K562 (cell line): ENCODE measurements at regions not wholly inside any gene's neighbourhood (a gene's known extent, or its start where the extent isn't known, plus 50 kb on each side); places are given as distances from the start of the nearest gene placed in this dataset.

Source experiments
- ATAC-seq: fragments of 200-7000 bp; cut with Tn5 transposase; 3 replicates; pipeline ENCODE4 v1.9.1; 2020; ENCODE audit warnings: moderate library complexity
- BruUV-seq: library from RNA; stranded (reverse); fragments of 400-500 nt; replicated peaks from 2 replicates; lab custom pipeline; 2021; lab: Mats Ljungman, UMichigan
- CTCF ChIA-PET: fragments of 300-600 bp; formaldehyde crosslinking; extraction: SDS; loops from one replicate; lab custom pipeline; 2021; ENCODE audit warnings: low intra/inter-chr PET ratio; lab: Yijun Ruan, JAX
- POLR2A ChIA-PET: fragments of 300-600, 350-650 bp; sonication (Branson Sonifier 250); formaldehyde crosslinking; extraction: SDS; loops from one replicate; lab custom pipeline; 2021; ENCODE audit warnings: antibody characterized with exemption, inconsistent platforms; lab: Yijun Ruan, JAX
- DNase-seq, 4 experiments: peaks; one replicate each; pipeline versions ENCODE4 v3.0.0 to v3.0.0-alpha.2; 2011 to 2018; ENCODE audit warnings: low spot score in 3 of 4, mixed read lengths in 3 of 4; ENCODE audit errors: extremely low read depth in 1 of 4
- FAIRE-seq: peaks from 2 replicates; lab custom pipeline; 2011; peaks lifted over from hg19 to GRCh38; lab: Jason Lieb, UNC
- H2AFZ ChIP-seq: 2 replicates; pipeline ENCODE4 v1.6.0; 2011; ENCODE audit warnings: low read depth, low read length, control low read depth, inconsistent platforms
- H3K27ac ChIP-seq: fragments of 200-600 bp; 3 replicates; pipeline ENCODE4 v1.8.0; 2011; ENCODE audit warnings: low read depth, mild to moderate bottlenecking, control low read depth, inconsistent platforms, low read length, moderate library complexity, mixed read lengths; ENCODE audit errors: extremely low read depth
- H3K27me3 ChIP-seq, 2 experiments: fragments of 300-600 bp in 1 of 2; 2 replicates in 1 of 2; 3 replicates in 1 of 2; pipeline versions ENCODE4 v1.6.0 to v1.8.0; 2011; ENCODE audit warnings: inconsistent platforms in 2 of 2, low read length in 2 of 2, mild to moderate bottlenecking in 1 of 2, mixed read lengths in 1 of 2, moderate library complexity in 1 of 2; ENCODE audit not compliant: control insufficient read depth in 2 of 2, insufficient read depth in 2 of 2
- H3K36me3 ChIP-seq: fragments of 300-600 bp; 3 replicates; pipeline ENCODE4 v1.8.0; 2011; ENCODE audit warnings: mild to moderate bottlenecking, low read length, inconsistent platforms; ENCODE audit not compliant: control insufficient read depth, insufficient read depth
- H3K4me1 ChIP-seq, 2 experiments: fragments of 200-600 bp in 1 of 2; replicated peaks in 1 of 2; 2 replicates in 1 of 2; 3 replicates in 1 of 2; pipeline versions ENCODE4 v1.5.1 to v1.8.0; 2011; ENCODE audit warnings: inconsistent platforms in 2 of 2, low read length in 2 of 2, mild to moderate bottlenecking in 1 of 2, mixed read lengths in 1 of 2, moderate library complexity in 1 of 2; ENCODE audit not compliant: control insufficient read depth in 2 of 2, insufficient read depth in 2 of 2
- H3K4me2 ChIP-seq: 2 replicates; pipeline ENCODE4 v1.6.1; 2011; ENCODE audit warnings: low read length, control low read depth, inconsistent platforms, mixed read lengths; ENCODE audit not compliant: insufficient read depth
- H3K4me3 ChIP-seq: fragments of 200-600 bp; sonication (generic), shearing (Covaris generic); 2 replicates; pipeline ENCODE4 v1.5.1; 2016; ENCODE audit warnings: control low read depth, inconsistent platforms
- H3K79me2 ChIP-seq: fragments of 200-600 bp; 3 replicates; pipeline ENCODE4 v1.8.0; 2011; ENCODE audit warnings: low read length, inconsistent platforms; ENCODE audit not compliant: control insufficient read depth, insufficient read depth
- H3K9ac ChIP-seq, 2 experiments: 2 replicates each; pipeline versions ENCODE4 v1.6.0 to v1.6.1; 2011; ENCODE audit warnings: low read depth in 2 of 2, low read length in 2 of 2, control low read depth in 1 of 2, inconsistent platforms in 1 of 2, mild to moderate bottlenecking in 1 of 2, mixed read lengths in 1 of 2; ENCODE audit not compliant: insufficient read depth in 1 of 2
- H3K9me1 ChIP-seq: one replicate; pipeline ENCODE4 v1.6.0; 2011; ENCODE audit warnings: inconsistent platforms, mild to moderate bottlenecking, low read length, moderate library complexity; ENCODE audit not compliant: control insufficient read depth, insufficient read depth
- H3K9me3 ChIP-seq: replicated peaks from 2 replicates; pipeline ENCODE4 v1.5.1; 2011; ENCODE audit warnings: low read depth, low read length, inconsistent platforms; ENCODE audit not compliant: control insufficient read depth, insufficient read depth
- H4K20me1 ChIP-seq: replicated peaks from 2 replicates; pipeline ENCODE4 v1.6.1; 2011; ENCODE audit warnings: low read length, inconsistent platforms, mixed read lengths; ENCODE audit not compliant: control insufficient read depth, insufficient read depth
- CBX2 ChIP-seq: fragments of 200-600 bp; sonication (generic); IDR thresholded peaks from one replicate; pipeline ENCODE4 v1.6.1; 2012; ENCODE audit warnings: mild to moderate bottlenecking, low read length, inconsistent platforms; ENCODE audit not compliant: insufficient read depth, poor library complexity, severe bottlenecking
- GATA2 ChIP-seq: sonication (generic); formaldehyde crosslinking; IDR thresholded peaks from 2 replicates; pipeline ENCODE4 v1.4.0; 2020; ENCODE audit warnings: mild to moderate bottlenecking, missing genetic modification reagents
- GTF2E2 ChIP-seq: fragments of 200-800 bp; sonication (Bioruptor generic); IDR thresholded peaks from 2 replicates; pipeline ENCODE4 v1.6.1; 2016; ENCODE audit warnings: missing genetic modification characterization, missing compliant biosample characterization
- HDAC1 ChIP-seq, 2 experiments: fragments of 450-650 bp; IDR thresholded peaks; 2 replicates each; pipeline ENCODE4 v1.6.1; 2016 to 2017; ENCODE audit warnings: inconsistent platforms in 1 of 2, mild to moderate bottlenecking in 1 of 2, moderate library complexity in 1 of 2
- NCOA1 ChIP-seq: fragments of 450-650 bp; IDR thresholded peaks from 2 replicates; pipeline ENCODE4 v1.6.1; 2016; ENCODE audit warnings: low read depth
- NR4A1 ChIP-seq, 2 experiments: fragments of 250-450 bp in 1 of 2; fragments of 450-650 bp in 1 of 2; sonication (Bioruptor Pico) in 1 of 2; IDR thresholded peaks; 2 replicates each; pipeline versions ENCODE4 v1.4.0 to v1.6.1; 2016 to 2020; ENCODE audit warnings: mild to moderate bottlenecking in 2 of 2, missing compliant biosample characterization in 1 of 2, missing genetic modification characterization in 1 of 2, moderate library complexity in 1 of 2
- SPI1 ChIP-seq: IDR thresholded peaks from 2 replicates; pipeline ENCODE4 v1.6.1; 2011; ENCODE audit warnings: low read depth, low read length, control low read depth, borderline replicate concordance
- STAT5B ChIP-seq: fragments of 250-450 bp; sonication (Bioruptor Pico); IDR thresholded peaks from 2 replicates; pipeline ENCODE4 v1.8.0; 2021; ENCODE audit warnings: mild to moderate bottlenecking, inconsistent platforms
- ZBTB8A ChIP-seq: fragments of 450-650 bp; IDR thresholded peaks from 2 replicates; pipeline ENCODE4 v1.6.1; 2018; ENCODE audit warnings: mild to moderate bottlenecking, moderate library complexity; ENCODE audit not compliant: partially characterized antibody
- WGBS: fragments of 100-300 bp; shearing (Covaris generic); methylation state at CpG from one replicate; pipeline ENCODE4 v1.1.6; 2016; ENCODE audit warnings: low coverage, mixed read lengths; ENCODE audit not compliant: insufficient coverage; ENCODE audit errors: missing lambda C conversion rate; 5-methylcytosine and 5-hydroxymethylcytosine counted together
- in situ Hi-C: fragments of 300-500 bp; cut with MboI; formaldehyde crosslinking; loops from 4 replicates; pipeline ENCODE4 v1.15.0; 2018; ENCODE audit warnings: inconsistent platforms, mixed read lengths
- intact Hi-C: fragments of 100-400 bp; cut with micrococcal nuclease; formaldehyde crosslinking; loops from 2 replicates; pipeline ENCODE4 v1.14.2; 2022
- TF ChIP-seq, protein P1 (sequence below): IDR thresholded peaks from 3 replicates; pipeline ENCODE4 v1.6.1; 2011; ENCODE audit warnings: borderline replicate concordance, mild to moderate bottlenecking, moderate library complexity; ENCODE audit not compliant: insufficient read length; ENCODE audit errors: extremely low read depth
- TF ChIP-seq, protein P2 (sequence below), 2 experiments: IDR thresholded peaks; 2 replicates each; pipeline ENCODE4 v1.6.1; 2012; ENCODE audit warnings: improper control_type of control experiment in 2 of 2, low read depth in 2 of 2, low read length in 2 of 2, borderline replicate concordance in 1 of 2

DNA sequence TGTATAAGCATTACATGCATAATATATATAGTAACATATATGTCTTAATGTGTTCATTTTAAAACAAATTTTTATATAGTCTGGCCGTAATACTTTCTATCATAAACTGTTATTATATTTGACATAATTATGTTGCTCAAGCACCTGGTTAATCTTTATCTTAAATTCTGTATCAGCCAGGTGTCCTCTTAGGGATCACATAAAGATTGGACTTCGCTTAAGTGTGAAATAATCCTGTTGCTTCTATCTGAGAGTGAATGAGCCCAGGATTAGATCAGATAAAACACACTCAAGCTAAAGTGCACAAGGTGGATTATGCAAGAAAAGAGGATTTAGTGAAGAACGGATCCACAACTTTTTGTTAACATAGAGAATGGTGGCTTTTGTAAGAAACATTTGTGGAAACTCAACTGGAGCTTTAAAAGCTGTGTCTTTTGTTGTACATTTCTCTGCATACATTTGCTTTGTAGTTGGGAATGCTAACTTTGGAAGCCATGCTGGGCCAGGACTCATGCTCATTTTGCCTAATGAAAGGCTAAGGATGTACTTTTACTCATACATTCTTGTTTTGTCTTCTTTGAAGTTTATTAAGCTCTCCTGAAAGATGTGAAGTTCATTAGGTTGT is 437.8 kb downstream of the ZIC1 start:
- BruUV-seq: no TSS peak
- in situ Hi-C loops (no loop called here), intact Hi-C loops (no loop called here)
- DNase-seq: no peak
- H3K9ac ChIP-seq: no peak overlapping the region
- no peak for TF ChIP-seq NCOA1
- no peak for TF ChIP-seq ZBTB8A
- TF ChIP-seq NR4A1 (CRISPR knock-in tag; IDR thresholded peaks at IDR 0.05): no peak
- TF ChIP-seq NR4A1 (tag; IDR thresholded peaks at IDR 0.05): no peak
- no peak for TF ChIP-seq GATA2
- no peak for FAIRE-seq
- no peak overlapping the region for H3K4me2 ChIP-seq
- no peaks in the 10 kb centered on the region for H3K27me3 ChIP-seq
- CTCF ChIA-PET: no interaction called here
- WGBS: 0% methylated on average over 3 of the region's 3 CpGs
- H3K36me3 ChIP-seq: no peaks in the 10 kb centered on the region
- H4K20me1 ChIP-seq: no peaks in the 10 kb centered on the region
- H3K9me1 ChIP-seq: no peaks in the 10 kb centered on the region
- no peak overlapping the region for H3K27ac ChIP-seq
- H3K9me3 ChIP-seq: peaks cover 2% of the 10 kb centered on the region; the same call in 1 of the 2 replicates
- H3K79me2 ChIP-seq: no peaks in the 10 kb centered on the region
- POLR2A ChIA-PET: interaction anchor here (0.5 kb wide), 1 partner anchor 1409 kb away, joined by 3 read pairs; no protein-coding TSS in a partner anchor
- no peak for ATAC-seq
- H2AFZ ChIP-seq: no peak overlapping the region
- no peaks in the 10 kb centered on the region for H3K4me1 ChIP-seq
- no peak overlapping the region for H3K4me3 ChIP-seq

- Histone ChIP-seq H3K9me1 (no peaks in the 10 kb centered on the region), H3K27me3 (no peaks in the 10 kb centered on the region), H2AFZ (no peak overlapping the region), H3K27ac (no peak overlapping the region), H3K36me3 (no peaks in the 10 kb centered on the region), H3K9ac (no peak overlapping the region), H3K4me2 (no peak overlapping the region), H3K4me3 (no peak overlapping the region), H3K4me1 (no peaks in the 10 kb centered on the region), H3K79me2 (no peaks in the 10 kb centered on the region), H4K20me1 (no peaks in the 10 kb centered on the region), H3K9me3 (no peaks in the 10 kb centered on the region; the same call in 1 of the 2 replicates)
- intact Hi-C loops (no loop called here), in situ Hi-C loops (no loop called here)
- FAIRE-seq: no peak
- POLR2A ChIA-PET: no interaction called here
- DNase-seq: no peak
- no TSS peak for BruUV-seq
- CTCF ChIA-PET: no interaction called here
- ATAC-seq: no peak
- TF ChIP-seq HDAC1 (IDR thresholded peaks at IDR 0.05): no peak
- TF ChIP-seq GTF2E2 (tag): no peak
- no peak for TF ChIP-seq STAT5B (CRISPR knock-in tag)
- no peak for TF ChIP-seq CBX2
- TF ChIP-seq SPI1: no peak
- TF ChIP-seq, protein P1, sequence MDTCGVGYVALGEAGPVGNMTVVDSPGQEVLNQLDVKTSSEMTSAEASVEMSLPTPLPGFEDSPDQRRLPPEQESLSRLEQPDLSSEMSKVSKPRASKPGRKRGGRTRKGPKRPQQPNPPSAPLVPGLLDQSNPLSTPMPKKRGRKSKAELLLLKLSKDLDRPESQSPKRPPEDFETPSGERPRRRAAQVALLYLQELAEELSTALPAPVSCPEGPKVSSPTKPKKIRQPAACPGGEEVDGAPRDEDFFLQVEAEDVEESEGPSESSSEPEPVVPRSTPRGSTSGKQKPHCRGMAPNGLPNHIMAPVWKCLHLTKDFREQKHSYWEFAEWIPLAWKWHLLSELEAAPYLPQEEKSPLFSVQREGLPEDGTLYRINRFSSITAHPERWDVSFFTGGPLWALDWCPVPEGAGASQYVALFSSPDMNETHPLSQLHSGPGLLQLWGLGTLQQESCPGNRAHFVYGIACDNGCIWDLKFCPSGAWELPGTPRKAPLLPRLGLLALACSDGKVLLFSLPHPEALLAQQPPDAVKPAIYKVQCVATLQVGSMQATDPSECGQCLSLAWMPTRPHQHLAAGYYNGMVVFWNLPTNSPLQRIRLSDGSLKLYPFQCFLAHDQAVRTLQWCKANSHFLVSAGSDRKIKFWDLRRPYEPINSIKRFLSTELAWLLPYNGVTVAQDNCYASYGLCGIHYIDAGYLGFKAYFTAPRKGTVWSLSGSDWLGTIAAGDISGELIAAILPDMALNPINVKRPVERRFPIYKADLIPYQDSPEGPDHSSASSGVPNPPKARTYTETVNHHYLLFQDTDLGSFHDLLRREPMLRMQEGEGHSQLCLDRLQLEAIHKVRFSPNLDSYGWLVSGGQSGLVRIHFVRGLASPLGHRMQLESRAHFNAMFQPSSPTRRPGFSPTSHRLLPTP: no peak
- TF ChIP-seq, protein P2, sequence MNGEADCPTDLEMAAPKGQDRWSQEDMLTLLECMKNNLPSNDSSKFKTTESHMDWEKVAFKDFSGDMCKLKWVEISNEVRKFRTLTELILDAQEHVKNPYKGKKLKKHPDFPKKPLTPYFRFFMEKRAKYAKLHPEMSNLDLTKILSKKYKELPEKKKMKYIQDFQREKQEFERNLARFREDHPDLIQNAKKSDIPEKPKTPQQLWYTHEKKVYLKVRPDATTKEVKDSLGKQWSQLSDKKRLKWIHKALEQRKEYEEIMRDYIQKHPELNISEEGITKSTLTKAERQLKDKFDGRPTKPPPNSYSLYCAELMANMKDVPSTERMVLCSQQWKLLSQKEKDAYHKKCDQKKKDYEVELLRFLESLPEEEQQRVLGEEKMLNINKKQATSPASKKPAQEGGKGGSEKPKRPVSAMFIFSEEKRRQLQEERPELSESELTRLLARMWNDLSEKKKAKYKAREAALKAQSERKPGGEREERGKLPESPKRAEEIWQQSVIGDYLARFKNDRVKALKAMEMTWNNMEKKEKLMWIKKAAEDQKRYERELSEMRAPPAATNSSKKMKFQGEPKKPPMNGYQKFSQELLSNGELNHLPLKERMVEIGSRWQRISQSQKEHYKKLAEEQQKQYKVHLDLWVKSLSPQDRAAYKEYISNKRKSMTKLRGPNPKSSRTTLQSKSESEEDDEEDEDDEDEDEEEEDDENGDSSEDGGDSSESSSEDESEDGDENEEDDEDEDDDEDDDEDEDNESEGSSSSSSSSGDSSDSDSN (IDR thresholded peaks at IDR 0.05; ENCODE audit: borderline replicate concordance in 1 of 2, low read depth in 2 of 2, low read length in 2 of 2): no peak
These were observed 441.9 kb downstream of the ZIC1 start for GRCh38 chr3:147851062-147851461.
